Neural cell (in vitro differentiated cells): ENCODE measurements at regions not wholly inside any gene's neighbourhood (a gene's known extent, or its start where the extent isn't known, plus 50 kb on each side); places are given as distances from the start of the nearest gene placed in this dataset.

ENCODE experiments used
- H2AFZ ChIP-seq: fragments of 200-600, 300-800 bp; sonication (generic), shearing (Covaris generic); 2 replicates; pipeline ENCODE4 v1.6.0; 2014; ENCODE audit warnings: low read depth, mild to moderate bottlenecking, antibody characterized with exemption, low read length, moderate library complexity
- H3F3A ChIP-seq: fragments of 200-600 bp; shearing (Covaris generic); 2 replicates; pipeline ENCODE4 v1.6.1; 2016; ENCODE audit warnings: mild to moderate bottlenecking, moderate library complexity, mixed read lengths, antibody characterized with exemption, low read length; ENCODE audit not compliant: insufficient read depth, poor library complexity, severe bottlenecking
- H3K27ac ChIP-seq: fragments of 200-600, 300-800 bp; sonication (generic), shearing (Covaris generic); 2 replicates; pipeline ENCODE4 v1.5.1; 2014; ENCODE audit warnings: mild to moderate bottlenecking, low read length, moderate library complexity
- H3K27me3 ChIP-seq: fragments of 300-800, 200-600 bp; sonication (generic), shearing (Covaris generic); 2 replicates; pipeline ENCODE4 v1.6.0; 2014; ENCODE audit warnings: mild to moderate bottlenecking, low read depth, low read length, moderate library complexity; ENCODE audit not compliant: insufficient read depth
- H3K36me3 ChIP-seq: fragments of 300-800, 200-600 bp; sonication (generic), shearing (Covaris generic); 2 replicates; pipeline ENCODE4 v1.5.1; 2014; ENCODE audit warnings: mild to moderate bottlenecking, antibody characterized with exemption, low read length, moderate library complexity; ENCODE audit not compliant: insufficient read depth
- H3K4me2 ChIP-seq: fragments of 300-800, 200-600 bp; sonication (generic), shearing (Covaris generic); 2 replicates; pipeline ENCODE4 v1.6.0; 2014; ENCODE audit warnings: mild to moderate bottlenecking, low read length
- H3K4me3 ChIP-seq: fragments of 300-800, 200-600 bp; sonication (generic), shearing (Covaris generic); 2 replicates; pipeline ENCODE4 v1.5.1; 2014; ENCODE audit warnings: mild to moderate bottlenecking, low read length, moderate library complexity
- H3K79me2 ChIP-seq: fragments of 200-600 bp; shearing (Covaris generic); replicated peaks from 2 replicates; pipeline ENCODE4 v1.6.0; 2014; ENCODE audit warnings: mild to moderate bottlenecking, low read length, moderate library complexity; ENCODE audit not compliant: insufficient read depth
- H3K9ac ChIP-seq: fragments of 300-800, 200-600 bp; sonication (generic), shearing (Covaris generic); 2 replicates; pipeline ENCODE4 v1.6.1; 2016; ENCODE audit warnings: mild to moderate bottlenecking, low read length, mixed read lengths
- H3K9me2 ChIP-seq: fragments of 200-600 bp; shearing (Covaris generic); 2 replicates; pipeline ENCODE4 v1.6.1; 2016; ENCODE audit warnings: mild to moderate bottlenecking, low read length, mixed read lengths; ENCODE audit not compliant: insufficient read depth
- H3K9me3 ChIP-seq: fragments of 200-600, 300-800 bp; sonication (generic), shearing (Covaris generic); 2 replicates; pipeline ENCODE4 v1.6.1; 2016; ENCODE audit warnings: mild to moderate bottlenecking, mixed run types, low read length, moderate library complexity, mixed read lengths
- H4K20me1 ChIP-seq: fragments of 200-600 bp; shearing (Covaris generic); 2 replicates; pipeline ENCODE4 v1.6.1; 2016; ENCODE audit warnings: mild to moderate bottlenecking, mixed run types; ENCODE audit not compliant: insufficient read depth
- CTCF ChIP-seq: fragments of 450-650 bp; IDR thresholded peaks from 2 replicates; pipeline ENCODE4 v1.5.1; 2014; ENCODE audit warnings: antibody characterized with exemption, mild to moderate bottlenecking, moderate library complexity; ENCODE audit not compliant: poor library complexity, severe bottlenecking
- EP300 ChIP-seq: fragments of 450-650 bp; conservative IDR thresholded peaks from 2 replicates; pipeline ENCODE4 v1.6.1; 2014; ENCODE audit warnings: antibody characterized with exemption, mild to moderate bottlenecking, moderate library complexity; ENCODE audit not compliant: poor library complexity, severe bottlenecking
- EZH2 ChIP-seq: fragments of 200-600, 300-800 bp; shearing (Covaris generic), sonication (generic); IDR thresholded peaks from 2 replicates; pipeline ENCODE4 v1.6.1; 2014; ENCODE audit warnings: antibody characterized with exemption, low read length, borderline replicate concordance, mild to moderate bottlenecking; ENCODE audit not compliant: insufficient read depth, poor library complexity, severe bottlenecking
- MXI1 ChIP-seq: fragments of 450-650 bp; conservative IDR thresholded peaks from 2 replicates; pipeline ENCODE4 v1.6.1; 2014; ENCODE audit warnings: antibody characterized with exemption, mild to moderate bottlenecking; ENCODE audit not compliant: poor library complexity, severe bottlenecking
- POLR2AphosphoS5 ChIP-seq: IDR thresholded peaks from 2 replicates; pipeline ENCODE4 v1.6.1; 2012
- RAD21 ChIP-seq: fragments of 450-650 bp; conservative IDR thresholded peaks from 2 replicates; pipeline ENCODE4 v1.6.1; 2014; ENCODE audit warnings: antibody characterized with exemption, mild to moderate bottlenecking, moderate library complexity
- REST ChIP-seq: IDR thresholded peaks from 2 replicates; pipeline ENCODE4 v1.6.1; 2012; ENCODE audit warnings: borderline replicate concordance
- SMC3 ChIP-seq: fragments of 450-650 bp; conservative IDR thresholded peaks from 2 replicates; pipeline ENCODE4 v1.6.1; 2014; ENCODE audit warnings: antibody characterized with exemption, mild to moderate bottlenecking, moderate library complexity; ENCODE audit not compliant: poor library complexity
- TAF1 ChIP-seq: IDR thresholded peaks from 2 replicates; pipeline ENCODE4 v1.6.1; 2012; ENCODE audit warnings: low read depth

- no peak overlapping the region for H3K9ac ChIP-seq
- H3K27me3 ChIP-seq, result no peaks in the 10 kb centered on the region
- no peak overlapping the region for H3K4me2 ChIP-seq
- H3K9me3 ChIP-seq, result no peaks in the 10 kb centered on the region
- no peaks in the 10 kb centered on the region for H3K36me3 ChIP-seq
- H3K27ac ChIP-seq, result no peak overlapping the region
- H3F3A ChIP-seq, result no peaks in the 10 kb centered on the region
- H4K20me1 ChIP-seq, result no peaks in the 10 kb centered on the region
- no peak overlapping the region for H2AFZ ChIP-seq
- no peak overlapping the region for H3K4me3 ChIP-seq
- no peaks in the 10 kb centered on the region for H3K79me2 ChIP-seq
- H3K9me2 ChIP-seq, result no peaks in the 10 kb centered on the region
- TF ChIP-seq SMC3 (no peak), CTCF (no peak), TAF1 (no peak), MXI1 (no peak), RAD21 (no peak), REST (no peak), POLR2AphosphoS5 (no peak), EP300 (no peak), EZH2 (no peak)
Observed at GRCh38 chr3:82715091-82715856, 953.8 kb upstream of the GBE1 start.

GRCh38 chr3:82707035-82707434 lies 945.6 kb upstream of the GBE1 start:
- no peak overlapping the region for H3K4me2 ChIP-seq
- no peaks in the 10 kb centered on the region for H4K20me1 ChIP-seq
- no peaks in the 10 kb centered on the region for H3K79me2 ChIP-seq
- no peaks in the 10 kb centered on the region for H3F3A ChIP-seq
- no peaks in the 10 kb centered on the region for H3K9me2 ChIP-seq
- H2AFZ ChIP-seq, result no peak overlapping the region
- no peaks in the 10 kb centered on the region for H3K36me3 ChIP-seq
- H3K9ac ChIP-seq, result no peak overlapping the region
- H3K27me3 ChIP-seq, result no peaks in the 10 kb centered on the region
- H3K4me3 ChIP-seq, result no peak overlapping the region
- H3K27ac ChIP-seq, result no peak overlapping the region
- H3K9me3 ChIP-seq, result no peaks in the 10 kb centered on the region
- TF ChIP-seq POLR2AphosphoS5 (no peak), SMC3 (no peak), MXI1 (no peak), TAF1 (no peak), EZH2 (no peak), CTCF (no peak), EP300 (no peak), RAD21 (no peak), REST (no peak)
